ENCODE measurements at regions not wholly inside any gene's neighbourhood (a gene's known extent, or its start where the extent isn't known, plus 50 kb on each side); places are given as distances from the start of the nearest gene placed in this dataset.
A peak's percentile ranks its signal among the peaks of the same experiment; 100 is the strongest.

GRCh38 chr6:148674306-148674705 lies 72.5 kb upstream of the UST start:
- TF ChIP-seq, protein P1, sequence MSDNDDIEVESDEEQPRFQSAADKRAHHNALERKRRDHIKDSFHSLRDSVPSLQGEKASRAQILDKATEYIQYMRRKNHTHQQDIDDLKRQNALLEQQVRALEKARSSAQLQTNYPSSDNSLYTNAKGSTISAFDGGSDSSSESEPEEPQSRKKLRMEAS (IDR thresholded peaks at IDR 0.05; ENCODE audit: low read depth, low read length): no peak
- TF ChIP-seq MYC (IDR thresholded peaks at IDR 0.05; ENCODE audit: low read depth, low read length) (no peak), CTCF (IDR thresholded peaks at IDR 0.05; ENCODE audit: low read depth, low read length) (no peak), POLR2A (IDR thresholded peaks at IDR 0.05; ENCODE audit: extremely low read depth, insufficient read length) (no peak)
- no peak overlapping the region for H3K4me3 ChIP-seq (ENCODE audit: low read depth, low read length)
- DNase-seq (ENCODE audit: low read depth): no peak

- peak; percentile 54 for DNase-seq (ENCODE audit: low read depth)
- TF ChIP-seq, protein P1 (IDR thresholded peaks at IDR 0.05; ENCODE audit: low read depth, low read length): no peak
- TF ChIP-seq CTCF (IDR thresholded peaks at IDR 0.05; ENCODE audit: low read depth, low read length) (no peak), POLR2A (IDR thresholded peaks at IDR 0.05; ENCODE audit: extremely low read depth, insufficient read length) (no peak), MYC (IDR thresholded peaks at IDR 0.05; ENCODE audit: low read depth, low read length) (peak; percentile 39; the same call in 1 of the 2 replicates)
- H3K4me3 ChIP-seq (ENCODE audit: low read depth, low read length): no peak overlapping the region
These were observed 69.0 kb upstream of the UST start for GRCh38 chr6:148677594-148678476.

DNA sequence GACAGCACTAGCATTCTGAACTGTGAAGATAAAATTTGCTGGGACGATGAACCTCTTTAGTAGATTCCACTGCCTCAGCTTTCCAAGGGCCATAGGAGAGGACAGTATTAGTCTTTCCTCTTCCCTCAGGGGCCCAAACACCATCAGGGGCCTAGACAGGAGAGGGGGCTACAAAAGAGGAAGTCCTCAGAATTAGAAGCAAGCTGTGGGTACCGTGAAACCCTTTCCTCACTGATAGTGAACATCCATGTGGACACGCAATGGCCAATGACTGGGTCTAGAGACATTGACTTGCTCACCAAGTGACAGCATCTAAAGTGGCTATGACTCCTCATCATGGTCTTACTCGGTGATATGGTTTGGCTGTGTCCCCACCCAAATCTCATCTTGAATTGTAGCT lies 68.1 kb upstream of the UST start:
- no peak for DNase-seq (ENCODE audit: low read depth)
- TF ChIP-seq POLR2A (IDR thresholded peaks at IDR 0.05; ENCODE audit: extremely low read depth, insufficient read length): no peak
- no peak for TF ChIP-seq MYC (IDR thresholded peaks at IDR 0.05; ENCODE audit: low read depth, low read length)

GRCh38 chr6:148681666-148682065 lies 65.2 kb upstream of the UST start:
- DNase-seq (ENCODE audit: low read depth): no peak
- TF ChIP-seq MYC (IDR thresholded peaks at IDR 0.05; ENCODE audit: low read depth, low read length) (no peak), POLR2A (IDR thresholded peaks at IDR 0.05; ENCODE audit: extremely low read depth, insufficient read length) (no peak), CTCF (IDR thresholded peaks at IDR 0.05; ENCODE audit: low read depth, low read length) (no peak)
- TF ChIP-seq, protein P1 (IDR thresholded peaks at IDR 0.05; ENCODE audit: low read depth, low read length): no peak
- H3K4me3 ChIP-seq (ENCODE audit: low read depth, low read length): no peak overlapping the region

More for the DNA sequence above, 68.1 kb upstream of the UST start:
- H3K4me3 ChIP-seq (ENCODE audit: low read depth, low read length): no peak overlapping the region

DNA sequence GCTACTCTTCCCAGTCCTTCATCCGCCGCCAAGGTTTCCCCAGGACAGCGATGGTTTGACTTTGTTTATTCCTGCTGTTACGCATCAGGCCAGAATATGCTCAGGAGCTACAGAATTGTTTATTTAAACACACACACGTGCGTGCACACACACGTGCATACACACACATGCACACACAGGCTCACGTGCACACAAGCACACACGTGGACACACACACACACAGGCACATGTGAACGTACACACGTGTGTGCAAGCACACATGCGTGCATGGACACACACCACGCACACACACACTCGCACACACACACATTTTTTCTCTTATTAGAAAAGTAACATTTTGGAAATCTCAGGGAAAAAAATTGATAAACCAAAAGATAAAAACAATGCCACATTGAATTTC lies 64.6 kb upstream of the UST start:
- DNase-seq (ENCODE audit: low read depth): no peak
- H3K4me3 ChIP-seq (ENCODE audit: low read depth, low read length): no peak overlapping the region
- TF ChIP-seq CTCF (IDR thresholded peaks at IDR 0.05; ENCODE audit: low read depth, low read length): no peak
- TF ChIP-seq, protein P1 (IDR thresholded peaks at IDR 0.05; ENCODE audit: low read depth, low read length): no peak
- TF ChIP-seq MYC (IDR thresholded peaks at IDR 0.05; ENCODE audit: low read depth, low read length): no peak
- no peak for TF ChIP-seq POLR2A (IDR thresholded peaks at IDR 0.05; ENCODE audit: extremely low read depth, insufficient read length)

- no peak overlapping the region for H3K4me3 ChIP-seq (ENCODE audit: low read depth, low read length)
- DNase-seq (ENCODE audit: low read depth): peak; percentile 90
- no peak for TF ChIP-seq POLR2A (IDR thresholded peaks at IDR 0.05; ENCODE audit: extremely low read depth, insufficient read length)
- TF ChIP-seq, protein P1 (IDR thresholded peaks at IDR 0.05; ENCODE audit: low read depth, low read length): peak; percentile 29; the same call in 1 of the 2 replicates
These were observed 63.8 kb upstream of the UST start for GRCh38 chr6:148682990-148683389.
